SK-N-SH treated with all-trans-retinoic acid at 6 μM for 48 hours (cell line): ENCODE measurements at regions not wholly inside any gene's neighbourhood (a gene's known extent, or its start where the extent isn't known, plus 50 kb on each side); places are given as distances from the start of the nearest gene placed in this dataset.
A peak's percentile ranks its signal among the peaks of the same experiment; 100 is the strongest.

Experiments
- ATAC-seq: fragments of 200-7000 bp; cut with Tn5 transposase; 3 replicates; pipeline ENCODE4 v1.9.1; 2020; ENCODE audit warnings: mild to moderate bottlenecking, moderate library complexity
- ARNTL ChIP-seq: fragments of 450-650 bp; formaldehyde crosslinking; IDR thresholded peaks from 2 replicates; pipeline ENCODE4 v1.5.0; 2020; ENCODE audit warnings: low read depth, mild to moderate bottlenecking, moderate library complexity, borderline replicate concordance
- BACH2 ChIP-seq: fragments of 250-450 bp; sonication (Bioruptor Pico); IDR thresholded peaks from 2 replicates; pipeline ENCODE4 v1.9.0; 2021; ENCODE audit warnings: mild to moderate bottlenecking, borderline replicate concordance
- CSDC2 ChIP-seq: fragments of 250-450 bp; sonication (Bioruptor Pico); IDR thresholded peaks from 2 replicates; pipeline ENCODE4 v1.5.0; 2020; ENCODE audit warnings: mild to moderate bottlenecking, moderate library complexity
- GLIS3 ChIP-seq: fragments of 250-450 bp; sonication (Bioruptor Pico); IDR thresholded peaks from 2 replicates; pipeline ENCODE4 v1.5.0; 2020; ENCODE audit warnings: mild to moderate bottlenecking, moderate library complexity
- ISL1 ChIP-seq: fragments of 250-450 bp; sonication (Bioruptor Pico); IDR thresholded peaks from 2 replicates; pipeline ENCODE4 v2.1.2; 2022; ENCODE audit warnings: mild to moderate bottlenecking, moderate library complexity
- PPARA ChIP-seq: fragments of 250-450 bp; sonication (Bioruptor Pico); IDR thresholded peaks from 2 replicates; pipeline ENCODE4 v1.5.0; 2020; ENCODE audit warnings: mild to moderate bottlenecking, borderline replicate concordance
- RARB ChIP-seq: fragments of 250-450 bp; sonication (Bioruptor Pico); IDR thresholded peaks from 2 replicates; pipeline ENCODE4 v1.8.0; 2021; ENCODE audit warnings: mild to moderate bottlenecking, moderate library complexity
- TOX ChIP-seq: fragments of 250-450 bp; sonication (Bioruptor Pico); IDR thresholded peaks from 2 replicates; pipeline ENCODE4 v1.8.0; 2021; ENCODE audit warnings: mild to moderate bottlenecking, moderate library complexity, borderline replicate concordance
- ZC3H10 ChIP-seq: fragments of 250-450 bp; sonication (Bioruptor Pico); IDR thresholded peaks from 2 replicates; pipeline ENCODE4 v1.5.1; 2021; ENCODE audit warnings: mild to moderate bottlenecking, moderate library complexity
- ZFP3 ChIP-seq: fragments of 250-450 bp; sonication (Bioruptor Pico); IDR thresholded peaks from 2 replicates; pipeline ENCODE4 v1.5.0; 2020; ENCODE audit warnings: mild to moderate bottlenecking, moderate library complexity
- ZFP30 ChIP-seq: fragments of 450-650 bp; formaldehyde crosslinking; IDR thresholded peaks from 2 replicates; pipeline ENCODE4 v1.5.0; 2022; ENCODE audit warnings: mild to moderate bottlenecking, moderate library complexity
- ZNF565 ChIP-seq: fragments of 450-650 bp; formaldehyde crosslinking; conservative IDR thresholded peaks from 2 replicates; pipeline ENCODE4 v1.5.0; 2020; ENCODE audit warnings: low read depth, mild to moderate bottlenecking, moderate library complexity
- ZNF70 ChIP-seq: fragments of 450-650 bp; formaldehyde crosslinking; IDR thresholded peaks from 2 replicates; pipeline ENCODE4 v1.5.0; 2020; ENCODE audit warnings: mild to moderate bottlenecking, moderate library complexity
- ZNF8 ChIP-seq: fragments of 450-650 bp; formaldehyde crosslinking; IDR thresholded peaks from 2 replicates; pipeline ENCODE4 v1.5.0; 2020; ENCODE audit warnings: mild to moderate bottlenecking, moderate library complexity
- TF ChIP-seq, protein P1 (sequence below): fragments of 250-450 bp; sonication (Bioruptor Pico); IDR thresholded peaks from 2 replicates; pipeline ENCODE4 v1.5.0; 2020; ENCODE audit warnings: mild to moderate bottlenecking, moderate library complexity
- TF ChIP-seq, protein P2 (sequence below): fragments of 250-450 bp; sonication (Bioruptor Pico); IDR thresholded peaks from 2 replicates; pipeline ENCODE4 v1.5.1; 2021; ENCODE audit warnings: mild to moderate bottlenecking, moderate library complexity
- TF ChIP-seq, protein P3 (sequence below): fragments of 250-450 bp; sonication (Bioruptor Pico); IDR thresholded peaks from 2 replicates; pipeline ENCODE4 v1.8.0; 2021; ENCODE audit warnings: low read depth, mild to moderate bottlenecking, moderate library complexity, borderline replicate concordance
- TF ChIP-seq, protein P4 (sequence below): fragments of 250-450 bp; sonication (Bioruptor Pico); IDR thresholded peaks from 2 replicates; pipeline ENCODE4 v1.5.1; 2020; ENCODE audit warnings: low read depth, mild to moderate bottlenecking, moderate library complexity
- TF ChIP-seq, protein P5 (sequence below): fragments of 250-450 bp; sonication (Bioruptor Pico); IDR thresholded peaks from 2 replicates; pipeline ENCODE4 v1.8.0; 2020; ENCODE audit warnings: mild to moderate bottlenecking, moderate library complexity, borderline replicate concordance

DNA sequence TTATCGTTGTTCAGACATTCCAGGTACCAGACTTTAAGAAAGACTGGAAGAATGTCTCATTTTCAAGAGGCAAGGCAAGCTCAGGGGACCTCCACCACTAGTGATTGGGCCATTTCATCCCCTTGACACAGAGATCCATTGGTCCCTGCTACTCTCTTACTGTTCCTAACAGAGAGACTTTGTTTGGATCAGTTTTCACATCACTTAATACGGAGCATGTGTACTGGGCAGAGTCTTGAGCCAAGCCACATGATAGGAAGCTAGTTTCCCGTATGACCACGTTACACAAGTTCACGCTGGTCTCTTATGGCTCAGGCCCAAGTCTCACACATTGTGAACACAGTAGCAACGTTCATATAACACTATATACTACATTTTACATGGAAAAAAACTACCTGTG, 269.9 kb downstream of the BAMBI start:
- TF ChIP-seq ZNF8 (CRISPR knock-in tag) = no peak
- no peak for TF ChIP-seq ZNF70
- TF ChIP-seq ZC3H10 (CRISPR knock-in tag) = no peak
- no peak for TF ChIP-seq ZFP3 (CRISPR knock-in tag)
- TF ChIP-seq CSDC2 (CRISPR knock-in tag) = no peak
- TF ChIP-seq ARNTL = no peak
- TF ChIP-seq, protein P1, sequence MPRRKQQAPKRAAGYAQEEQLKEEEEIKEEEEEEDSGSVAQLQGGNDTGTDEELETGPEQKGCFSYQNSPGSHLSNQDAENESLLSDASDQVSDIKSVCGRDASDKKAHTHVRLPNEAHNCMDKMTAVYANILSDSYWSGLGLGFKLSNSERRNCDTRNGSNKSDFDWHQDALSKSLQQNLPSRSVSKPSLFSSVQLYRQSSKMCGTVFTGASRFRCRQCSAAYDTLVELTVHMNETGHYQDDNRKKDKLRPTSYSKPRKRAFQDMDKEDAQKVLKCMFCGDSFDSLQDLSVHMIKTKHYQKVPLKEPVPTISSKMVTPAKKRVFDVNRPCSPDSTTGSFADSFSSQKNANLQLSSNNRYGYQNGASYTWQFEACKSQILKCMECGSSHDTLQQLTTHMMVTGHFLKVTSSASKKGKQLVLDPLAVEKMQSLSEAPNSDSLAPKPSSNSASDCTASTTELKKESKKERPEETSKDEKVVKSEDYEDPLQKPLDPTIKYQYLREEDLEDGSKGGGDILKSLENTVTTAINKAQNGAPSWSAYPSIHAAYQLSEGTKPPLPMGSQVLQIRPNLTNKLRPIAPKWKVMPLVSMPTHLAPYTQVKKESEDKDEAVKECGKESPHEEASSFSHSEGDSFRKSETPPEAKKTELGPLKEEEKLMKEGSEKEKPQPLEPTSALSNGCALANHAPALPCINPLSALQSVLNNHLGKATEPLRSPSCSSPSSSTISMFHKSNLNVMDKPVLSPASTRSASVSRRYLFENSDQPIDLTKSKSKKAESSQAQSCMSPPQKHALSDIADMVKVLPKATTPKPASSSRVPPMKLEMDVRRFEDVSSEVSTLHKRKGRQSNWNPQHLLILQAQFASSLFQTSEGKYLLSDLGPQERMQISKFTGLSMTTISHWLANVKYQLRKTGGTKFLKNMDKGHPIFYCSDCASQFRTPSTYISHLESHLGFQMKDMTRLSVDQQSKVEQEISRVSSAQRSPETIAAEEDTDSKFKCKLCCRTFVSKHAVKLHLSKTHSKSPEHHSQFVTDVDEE (CRISPR knock-in tag) = no peak
- TF ChIP-seq, protein P2, sequence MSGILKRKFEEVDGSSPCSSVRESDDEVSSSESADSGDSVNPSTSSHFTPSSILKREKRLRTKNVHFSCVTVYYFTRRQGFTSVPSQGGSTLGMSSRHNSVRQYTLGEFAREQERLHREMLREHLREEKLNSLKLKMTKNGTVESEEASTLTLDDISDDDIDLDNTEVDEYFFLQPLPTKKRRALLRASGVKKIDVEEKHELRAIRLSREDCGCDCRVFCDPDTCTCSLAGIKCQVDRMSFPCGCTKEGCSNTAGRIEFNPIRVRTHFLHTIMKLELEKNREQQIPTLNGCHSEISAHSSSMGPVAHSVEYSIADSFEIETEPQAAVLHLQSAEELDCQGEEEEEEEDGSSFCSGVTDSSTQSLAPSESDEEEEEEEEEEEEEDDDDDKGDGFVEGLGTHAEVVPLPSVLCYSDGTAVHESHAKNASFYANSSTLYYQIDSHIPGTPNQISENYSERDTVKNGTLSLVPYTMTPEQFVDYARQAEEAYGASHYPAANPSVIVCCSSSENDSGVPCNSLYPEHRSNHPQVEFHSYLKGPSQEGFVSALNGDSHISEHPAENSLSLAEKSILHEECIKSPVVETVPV (CRISPR knock-in tag) = no peak
- no peak for TF ChIP-seq RARB (CRISPR knock-in tag)
- no peak for TF ChIP-seq ZFP30 (CRISPR knock-in tag)
- TF ChIP-seq GLIS3 (CRISPR knock-in tag) = no peak
- TF ChIP-seq, protein P3, sequence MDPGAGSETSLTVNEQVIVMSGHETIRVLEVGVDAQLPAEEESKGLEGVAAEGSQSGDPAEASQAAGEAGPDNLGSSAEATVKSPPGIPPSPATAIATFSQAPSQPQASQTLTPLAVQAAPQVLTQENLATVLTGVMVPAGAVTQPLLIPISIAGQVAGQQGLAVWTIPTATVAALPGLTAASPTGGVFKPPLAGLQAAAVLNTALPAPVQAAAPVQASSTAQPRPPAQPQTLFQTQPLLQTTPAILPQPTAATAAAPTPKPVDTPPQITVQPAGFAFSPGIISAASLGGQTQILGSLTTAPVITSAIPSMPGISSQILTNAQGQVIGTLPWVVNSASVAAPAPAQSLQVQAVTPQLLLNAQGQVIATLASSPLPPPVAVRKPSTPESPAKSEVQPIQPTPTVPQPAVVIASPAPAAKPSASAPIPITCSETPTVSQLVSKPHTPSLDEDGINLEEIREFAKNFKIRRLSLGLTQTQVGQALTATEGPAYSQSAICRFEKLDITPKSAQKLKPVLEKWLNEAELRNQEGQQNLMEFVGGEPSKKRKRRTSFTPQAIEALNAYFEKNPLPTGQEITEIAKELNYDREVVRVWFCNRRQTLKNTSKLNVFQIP = no peak
- TF ChIP-seq ZNF565 (CRISPR knock-in tag) = no peak
- TF ChIP-seq, protein P4, sequence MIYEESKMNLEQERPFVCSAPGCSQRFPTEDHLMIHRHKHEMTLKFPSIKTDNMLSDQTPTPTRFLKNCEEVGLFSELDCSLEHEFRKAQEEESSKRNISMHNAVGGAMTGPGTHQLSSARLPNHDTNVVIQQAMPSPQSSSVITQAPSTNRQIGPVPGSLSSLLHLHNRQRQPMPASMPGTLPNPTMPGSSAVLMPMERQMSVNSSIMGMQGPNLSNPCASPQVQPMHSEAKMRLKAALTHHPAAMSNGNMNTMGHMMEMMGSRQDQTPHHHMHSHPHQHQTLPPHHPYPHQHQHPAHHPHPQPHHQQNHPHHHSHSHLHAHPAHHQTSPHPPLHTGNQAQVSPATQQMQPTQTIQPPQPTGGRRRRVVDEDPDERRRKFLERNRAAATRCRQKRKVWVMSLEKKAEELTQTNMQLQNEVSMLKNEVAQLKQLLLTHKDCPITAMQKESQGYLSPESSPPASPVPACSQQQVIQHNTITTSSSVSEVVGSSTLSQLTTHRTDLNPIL (CRISPR knock-in tag) = no peak
- peak; percentile 34; the same call in 2 of the 3 replicates for ATAC-seq

DNA sequence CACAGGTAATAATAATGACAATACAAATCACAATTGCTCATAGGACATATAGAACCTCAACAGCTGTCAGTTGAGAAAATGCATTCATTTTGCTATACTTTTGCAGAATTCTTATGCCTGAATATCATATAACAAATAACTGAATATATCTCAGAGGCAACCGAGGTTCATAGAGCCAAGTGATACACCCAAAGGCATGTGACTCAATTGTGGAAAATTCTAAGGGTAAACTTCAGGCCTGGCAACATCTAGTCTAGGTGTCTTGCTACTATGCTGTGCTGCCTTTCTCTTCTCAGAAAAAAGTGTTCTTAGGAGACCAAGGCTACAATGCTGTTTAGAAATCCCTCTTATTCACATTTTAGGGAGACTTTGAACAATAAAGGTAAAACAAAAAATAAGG, 270.7 kb downstream of the BAMBI start:
- TF ChIP-seq PPARA (CRISPR knock-in tag) = no peak
- no peak for TF ChIP-seq ISL1 (CRISPR knock-in tag)
- TF ChIP-seq RARB (CRISPR knock-in tag) = no peak
- TF ChIP-seq, protein P3 = no peak
- TF ChIP-seq ZNF8 (CRISPR knock-in tag) = no peak
- TF ChIP-seq, protein P1 (CRISPR knock-in tag) = no peak
- no peak for TF ChIP-seq ARNTL
- TF ChIP-seq BACH2 (CRISPR knock-in tag) = no peak
- TF ChIP-seq, protein P5, sequence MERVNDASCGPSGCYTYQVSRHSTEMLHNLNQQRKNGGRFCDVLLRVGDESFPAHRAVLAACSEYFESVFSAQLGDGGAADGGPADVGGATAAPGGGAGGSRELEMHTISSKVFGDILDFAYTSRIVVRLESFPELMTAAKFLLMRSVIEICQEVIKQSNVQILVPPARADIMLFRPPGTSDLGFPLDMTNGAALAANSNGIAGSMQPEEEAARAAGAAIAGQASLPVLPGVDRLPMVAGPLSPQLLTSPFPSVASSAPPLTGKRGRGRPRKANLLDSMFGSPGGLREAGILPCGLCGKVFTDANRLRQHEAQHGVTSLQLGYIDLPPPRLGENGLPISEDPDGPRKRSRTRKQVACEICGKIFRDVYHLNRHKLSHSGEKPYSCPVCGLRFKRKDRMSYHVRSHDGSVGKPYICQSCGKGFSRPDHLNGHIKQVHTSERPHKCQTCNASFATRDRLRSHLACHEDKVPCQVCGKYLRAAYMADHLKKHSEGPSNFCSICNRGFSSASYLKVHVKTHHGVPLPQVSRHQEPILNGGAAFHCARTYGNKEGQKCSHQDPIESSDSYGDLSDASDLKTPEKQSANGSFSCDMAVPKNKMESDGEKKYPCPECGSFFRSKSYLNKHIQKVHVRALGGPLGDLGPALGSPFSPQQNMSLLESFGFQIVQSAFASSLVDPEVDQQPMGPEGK = no peak
- no peak for TF ChIP-seq ZNF565 (CRISPR knock-in tag)
- TF ChIP-seq, protein P4 (CRISPR knock-in tag) = no peak
- no peak for TF ChIP-seq ZC3H10 (CRISPR knock-in tag)
- TF ChIP-seq ZFP3 (CRISPR knock-in tag) = no peak
- no peak for TF ChIP-seq TOX (CRISPR knock-in tag)
- TF ChIP-seq, all 23 proteins: peak for 0
- ATAC-seq = no peak; the same call in 2 of the 3 replicates
